DND-41 (cell line): ENCODE measurements at regions not wholly inside any gene's neighbourhood (a gene's known extent, or its start where the extent isn't known, plus 50 kb on each side); places are given as distances from the start of the nearest gene placed in this dataset.

Experiments
- ATAC-seq: fragments of 200-7000 bp; cut with Tn5 transposase; 3 replicates; pipeline ENCODE4 v1.9.1; 2021; ENCODE audit warnings: low read depth; ENCODE audit not compliant: insufficient read depth
- DNase-seq: peaks from one replicate; pipeline ENCODE4 v3.0.0-alpha.2; 2020
- H2AFZ ChIP-seq: 2 replicates; pipeline ENCODE4 v1.6.0; 2012; ENCODE audit warnings: low read depth, low read length
- H3K27ac ChIP-seq: 2 replicates; pipeline ENCODE4 v1.5.1; 2012; ENCODE audit warnings: low read length, inconsistent platforms
- H3K27me3 ChIP-seq: fragments of 200-600 bp; sonication (generic); 2 replicates; pipeline ENCODE4 v1.6.0; 2012; ENCODE audit warnings: low read length, mild to moderate bottlenecking, inconsistent platforms; ENCODE audit not compliant: insufficient read depth, poor library complexity
- H3K36me3 ChIP-seq: 2 replicates; pipeline ENCODE4 v1.5.1; 2012; ENCODE audit warnings: low read length, inconsistent platforms; ENCODE audit not compliant: insufficient read depth
- H3K4me1 ChIP-seq: 2 replicates; pipeline ENCODE4 v1.5.1; 2012; ENCODE audit warnings: mild to moderate bottlenecking, low read length; ENCODE audit not compliant: insufficient read depth
- H3K4me2 ChIP-seq: 2 replicates; pipeline ENCODE4 v1.6.0; 2012; ENCODE audit warnings: mild to moderate bottlenecking, moderate library complexity, low read length, inconsistent platforms; ENCODE audit not compliant: insufficient read depth
- H3K4me3 ChIP-seq, 2 experiments: fragments of 200-600 bp in 1 of 2; shearing (Covaris generic) in 1 of 2; 2 replicates each; pipeline ENCODE4 v1.5.1; 2012 to 2016; ENCODE audit warnings: inconsistent platforms in 2 of 2, low read length in 2 of 2, mild to moderate bottlenecking in 2 of 2, low read depth in 1 of 2, moderate library complexity in 1 of 2
- H3K79me2 ChIP-seq: 2 replicates; pipeline ENCODE4 v1.6.0; 2012; ENCODE audit warnings: low read length, inconsistent platforms; ENCODE audit not compliant: insufficient read depth
- H3K9ac ChIP-seq: 2 replicates; pipeline ENCODE4 v1.6.0; 2012; ENCODE audit warnings: low read depth, mild to moderate bottlenecking, inconsistent platforms, low read length, moderate library complexity
- H3K9me3 ChIP-seq: 2 replicates; pipeline ENCODE4 v1.5.1; 2012; ENCODE audit warnings: low read length, moderate library complexity, mild to moderate bottlenecking, inconsistent platforms; ENCODE audit not compliant: insufficient read depth, severe bottlenecking
- H4K20me1 ChIP-seq: 2 replicates; pipeline ENCODE4 v1.6.0; 2012; ENCODE audit warnings: low read length; ENCODE audit not compliant: insufficient read depth
- EZH2 ChIP-seq: IDR thresholded peaks from 3 replicates; pipeline ENCODE4 v1.6.1; 2012; ENCODE audit warnings: borderline replicate concordance, low read depth, mild to moderate bottlenecking, moderate library complexity, low read length, inconsistent platforms; ENCODE audit not compliant: severe bottlenecking
- TF ChIP-seq, protein P1 (sequence below): IDR thresholded peaks from 2 replicates; pipeline ENCODE4 v1.5.1; 2012; ENCODE audit warnings: borderline replicate concordance, low read length, moderate library complexity, mild to moderate bottlenecking; ENCODE audit not compliant: poor library complexity, severe bottlenecking; ENCODE audit errors: extremely low read depth

DNA sequence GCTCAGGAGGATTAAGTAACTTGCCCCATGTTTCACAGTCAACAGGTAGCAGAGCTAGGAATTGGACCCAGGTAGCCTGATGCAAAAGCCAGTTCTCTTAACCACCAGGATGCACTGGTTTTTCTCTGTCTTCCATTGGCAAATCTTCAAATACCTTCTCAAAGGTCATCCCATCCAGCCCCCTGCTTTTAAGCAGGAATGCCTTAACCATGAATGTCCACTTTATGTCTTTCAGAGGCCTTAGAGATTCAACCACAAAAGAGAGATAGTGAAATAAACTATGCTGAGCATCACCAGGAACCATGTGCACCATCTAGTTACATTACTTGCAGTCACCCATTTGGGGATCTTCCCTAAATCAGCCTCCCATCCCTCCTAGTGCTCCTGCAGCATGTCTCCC is 94.3 kb downstream of the C17orf67 start:
- Histone ChIP-seq H3K4me2 (no peak overlapping the region), H3K27me3 (no peaks in the 10 kb centered on the region), H3K36me3 (no peaks in the 10 kb centered on the region), H3K4me1 (no peaks in the 10 kb centered on the region), H3K9me3 (no peaks in the 10 kb centered on the region), H3K9ac (no peak overlapping the region), H4K20me1 (no peaks in the 10 kb centered on the region), H3K4me3 (no peak overlapping the region), H3K79me2 (no peaks in the 10 kb centered on the region), H2AFZ (no peak overlapping the region), H3K27ac (no peak overlapping the region)
- DNase-seq (no peak), ATAC-seq (no peak)
- TF ChIP-seq EZH2, result no peak
- TF ChIP-seq, protein P1, sequence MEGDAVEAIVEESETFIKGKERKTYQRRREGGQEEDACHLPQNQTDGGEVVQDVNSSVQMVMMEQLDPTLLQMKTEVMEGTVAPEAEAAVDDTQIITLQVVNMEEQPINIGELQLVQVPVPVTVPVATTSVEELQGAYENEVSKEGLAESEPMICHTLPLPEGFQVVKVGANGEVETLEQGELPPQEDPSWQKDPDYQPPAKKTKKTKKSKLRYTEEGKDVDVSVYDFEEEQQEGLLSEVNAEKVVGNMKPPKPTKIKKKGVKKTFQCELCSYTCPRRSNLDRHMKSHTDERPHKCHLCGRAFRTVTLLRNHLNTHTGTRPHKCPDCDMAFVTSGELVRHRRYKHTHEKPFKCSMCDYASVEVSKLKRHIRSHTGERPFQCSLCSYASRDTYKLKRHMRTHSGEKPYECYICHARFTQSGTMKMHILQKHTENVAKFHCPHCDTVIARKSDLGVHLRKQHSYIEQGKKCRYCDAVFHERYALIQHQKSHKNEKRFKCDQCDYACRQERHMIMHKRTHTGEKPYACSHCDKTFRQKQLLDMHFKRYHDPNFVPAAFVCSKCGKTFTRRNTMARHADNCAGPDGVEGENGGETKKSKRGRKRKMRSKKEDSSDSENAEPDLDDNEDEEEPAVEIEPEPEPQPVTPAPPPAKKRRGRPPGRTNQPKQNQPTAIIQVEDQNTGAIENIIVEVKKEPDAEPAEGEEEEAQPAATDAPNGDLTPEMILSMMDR, result no peak

DNA sequence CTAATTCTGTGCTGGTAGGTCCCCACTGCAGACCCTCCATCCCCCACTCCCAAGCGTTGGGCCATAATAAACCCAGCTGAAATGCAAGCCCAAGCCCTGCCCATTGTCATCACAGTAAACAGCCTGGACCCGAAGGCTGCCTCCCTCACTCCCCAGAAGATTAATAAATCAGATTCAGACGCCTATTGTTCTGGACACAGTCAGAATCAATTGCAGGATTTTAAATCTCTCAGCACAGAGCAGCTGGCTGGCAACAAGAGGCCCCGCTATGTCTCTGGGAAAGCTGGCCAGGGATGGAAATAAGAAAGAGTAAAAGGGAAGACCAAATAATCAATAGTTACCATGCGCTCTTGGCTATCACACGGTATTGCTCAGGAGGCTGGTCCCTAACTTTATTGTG is 93.9 kb downstream of the C17orf67 start:
- TF ChIP-seq, protein P1, result no peak
- H3K4me2 ChIP-seq, result no peak overlapping the region

DNA sequence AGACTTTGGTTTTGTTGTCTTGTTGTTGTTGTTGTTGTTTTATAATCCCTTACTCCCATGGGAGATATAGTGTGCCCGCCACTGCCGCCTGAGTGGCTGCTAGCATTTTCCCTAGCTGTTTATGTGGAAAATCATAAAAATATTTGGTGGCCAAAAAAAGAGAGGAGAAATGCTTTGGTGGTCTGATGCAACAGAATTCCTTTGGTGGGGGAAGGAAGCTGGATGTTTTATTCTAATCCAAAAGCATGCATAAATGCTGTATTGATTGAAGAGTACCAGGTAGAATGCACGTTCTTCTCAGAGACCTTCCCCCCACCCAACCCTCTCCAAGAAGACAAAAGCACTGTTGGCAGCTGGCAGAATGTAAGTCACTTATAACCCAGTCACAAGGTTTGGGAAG is 93.2 kb downstream of the C17orf67 start:
- H3K79me2 ChIP-seq, result no peaks in the 10 kb centered on the region
- no peaks in the 10 kb centered on the region for H3K36me3 ChIP-seq
- H3K9ac ChIP-seq, result no peak overlapping the region
- H4K20me1 ChIP-seq, result no peaks in the 10 kb centered on the region
- no peak for ATAC-seq
- DNase-seq, result no peak
- TF ChIP-seq, protein P1, result no peak
- no peak for TF ChIP-seq EZH2
- H3K4me2 ChIP-seq, result no peak overlapping the region
- H2AFZ ChIP-seq, result no peak overlapping the region
- no peaks in the 10 kb centered on the region for H3K4me1 ChIP-seq
- H3K27me3 ChIP-seq, result no peaks in the 10 kb centered on the region
- H3K4me3 ChIP-seq, result no peak overlapping the region
- no peak overlapping the region for H3K27ac ChIP-seq
- H3K9me3 ChIP-seq, result no peaks in the 10 kb centered on the region

More for the DNA sequence above, 93.9 kb downstream of the C17orf67 start:
- Histone ChIP-seq H3K9me3 (no peaks in the 10 kb centered on the region), H3K79me2 (no peaks in the 10 kb centered on the region), H3K4me3 (no peak overlapping the region), H3K4me1 (no peaks in the 10 kb centered on the region), H2AFZ (no peak overlapping the region), H3K27me3 (no peaks in the 10 kb centered on the region), H4K20me1 (no peaks in the 10 kb centered on the region), H3K9ac (no peak overlapping the region), H3K27ac (no peak overlapping the region), H3K36me3 (no peaks in the 10 kb centered on the region)
- DNase-seq (no peak), ATAC-seq (no peak)
